A549 (cell line): ENCODE measurements at regions not wholly inside any gene's neighbourhood (a gene's known extent, or its start where the extent isn't known, plus 50 kb on each side); places are given as distances from the start of the nearest gene placed in this dataset.
"Not testable (repeated sequence)": the region's sequence is repeated elsewhere in the genome, so short reads cannot be mapped to it uniquely, and the experiment has no call there.

Experiments
- ATAC-seq, 2 experiments: fragments of 200-7000 bp in 1 of 2; fragments of >200 bp in 1 of 2; cut with Nextera tagmentation in 1 of 2; cut with Tn5 transposase in 1 of 2; 3 replicates each; pipeline versions ENCODE4 v1.8.0 to v1.9.1; 2018 to 2020; ENCODE audit warnings: mild to moderate bottlenecking in 1 of 2, moderate library complexity in 1 of 2
- CTCF ChIA-PET: fragments of 300-600 bp; sonication (Branson Sonifier 250); formaldehyde crosslinking; extraction: SDS; loops from one replicate; lab custom pipeline; 2021; ENCODE audit warnings: antibody characterized with exemption, inconsistent platforms; lab: Yijun Ruan, JAX
- POLR2A ChIA-PET: fragments of 350-600 bp; formaldehyde crosslinking; extraction: SDS; loops from one replicate; lab custom pipeline; 2021; ENCODE audit warnings: antibody characterized with exemption, inconsistent platforms; lab: Yijun Ruan, JAX
- DNase-seq, 2 experiments: peaks; one replicate each; pipeline versions ENCODE4 v3.0.0 to v3.0.0-alpha.2; 2011 to 2016; ENCODE audit warnings: low read depth in 1 of 2, low spot score in 1 of 2
- FAIRE-seq: peaks from 2 replicates; lab custom pipeline; 2011; peaks lifted over from hg19 to GRCh38; lab: Jason Lieb, UNC
- H3K27ac ChIP-seq, 2 experiments: fragments of >200 bp; sonication (Bioruptor Twin); formaldehyde crosslinking; 3 replicates each; pipeline ENCODE4 v1.5.1; 2016 to 2017
- H3K4me1 ChIP-seq: fragments of >200 bp; sonication (Bioruptor Twin); formaldehyde crosslinking; 3 replicates; pipeline ENCODE4 v1.6.1; 2016
- H3K4me2 ChIP-seq: fragments of >200 bp; sonication (Bioruptor Twin); formaldehyde crosslinking; 3 replicates; pipeline ENCODE4 v1.6.1; 2016
- H3K4me3 ChIP-seq: fragments of >200 bp; sonication (Bioruptor Twin); formaldehyde crosslinking; 3 replicates; pipeline ENCODE4 v1.5.1; 2016
- H3K9me3 ChIP-seq: fragments of >200 bp; sonication (Bioruptor Twin); formaldehyde crosslinking; 3 replicates; pipeline ENCODE4 v1.6.1; 2016
- BHLHE40 ChIP-seq: IDR thresholded peaks from 2 replicates; pipeline ENCODE4 v1.6.1; 2012; ENCODE audit warnings: low read depth, low read length, inconsistent platforms
- CBX2 ChIP-seq: fragments of 200-600 bp; sonication (generic); IDR thresholded peaks from 2 replicates; pipeline ENCODE4 v1.6.1; 2016; ENCODE audit warnings: low read depth, mild to moderate bottlenecking, borderline replicate concordance
- CBX8 ChIP-seq: fragments of 200-600 bp; sonication (generic); IDR thresholded peaks from 2 replicates; pipeline ENCODE4 v1.6.1; 2016
- CEBPB ChIP-seq, 2 experiments: fragments of >200 bp in 1 of 2; sonication (Bioruptor Twin) in 1 of 2; formaldehyde crosslinking in 1 of 2; IDR thresholded peaks; 2 replicates each; pipeline ENCODE4 v1.6.1; 2012 to 2016
- EP300 ChIP-seq, 2 experiments: fragments of >200 bp; sonication (Bioruptor Twin); formaldehyde crosslinking; IDR thresholded peaks; 2 replicates in 1 of 2; 3 replicates in 1 of 2; pipeline ENCODE4 v1.6.1; 2016 to 2017
- FOSL2 ChIP-seq, 2 experiments: fragments of 450-650 bp in 1 of 2; fragments of >200 bp in 1 of 2; sonication (Bioruptor Twin) in 1 of 2; formaldehyde crosslinking; IDR thresholded peaks; 2 replicates each; pipeline versions ENCODE4 v1.5.0 to v1.6.1; 2016 to 2020; ENCODE audit warnings: mild to moderate bottlenecking in 1 of 2, moderate library complexity in 1 of 2
- FOXS1 ChIP-seq: fragments of 250-450 bp; sonication (Bioruptor Pico); IDR thresholded peaks from 2 replicates; pipeline ENCODE4 v1.5.0; 2020; ENCODE audit warnings: mild to moderate bottlenecking, moderate library complexity
- HEYL ChIP-seq: fragments of 250-450 bp; sonication (Bioruptor Pico); IDR thresholded peaks from 2 replicates; pipeline ENCODE4 v1.8.0; 2021; ENCODE audit warnings: mild to moderate bottlenecking, moderate library complexity
- HOXB5 ChIP-seq: fragments of 250-450 bp; sonication (Bioruptor Pico); IDR thresholded peaks from 2 replicates; pipeline ENCODE4 v1.5.0; 2020; ENCODE audit warnings: mild to moderate bottlenecking, moderate library complexity
- MAFK ChIP-seq: fragments of 450-650 bp; IDR thresholded peaks from 2 replicates; pipeline ENCODE4 v1.6.1; 2014; ENCODE audit not compliant: partially characterized antibody
- MAZ ChIP-seq: fragments of 150-350 bp; IDR thresholded peaks from 2 replicates; pipeline ENCODE4 v1.6.1; 2014; ENCODE audit warnings: antibody characterized with exemption, low read depth, low read length, borderline replicate concordance
- NPAS2 ChIP-seq: fragments of 250-450 bp; sonication (Bioruptor Pico); IDR thresholded peaks from 2 replicates; pipeline ENCODE4 v1.8.0; 2022; ENCODE audit warnings: mild to moderate bottlenecking, moderate library complexity, borderline replicate concordance
- REST ChIP-seq: fragments of 200-600 bp; sonication (generic); IDR thresholded peaks from 2 replicates; pipeline ENCODE4 v1.6.1; 2016; ENCODE audit warnings: antibody characterized with exemption, mild to moderate bottlenecking, moderate library complexity
- SMC3 ChIP-seq: fragments of >200 bp; sonication (Bioruptor Twin); formaldehyde crosslinking; IDR thresholded peaks from 3 replicates; pipeline ENCODE4 v1.6.1; 2018; ENCODE audit warnings: inconsistent platforms
- ZFP36 ChIP-seq: fragments of 450-650 bp; IDR thresholded peaks from 2 replicates; pipeline ENCODE4 v1.6.1; 2014; ENCODE audit warnings: borderline replicate concordance; ENCODE audit not compliant: partially characterized antibody
- ZSCAN20 ChIP-seq: fragments of 250-450 bp; sonication (Bioruptor Pico); IDR thresholded peaks from 2 replicates; pipeline ENCODE4 v1.8.0; 2022; ENCODE audit warnings: mild to moderate bottlenecking, moderate library complexity
- WGBS: methylation state at CpG from one replicate; pipeline ENCODE4 v1.1.6; 2017; ENCODE audit errors: missing lambda C conversion rate; 5-methylcytosine and 5-hydroxymethylcytosine counted together
- TF ChIP-seq, protein P1 (sequence below): IDR thresholded peaks from 2 replicates; pipeline ENCODE4 v1.6.1; 2012
- TF ChIP-seq, protein P2 (sequence below): fragments of 150-350 bp; IDR thresholded peaks from 2 replicates; pipeline ENCODE4 v1.6.1; 2014; ENCODE audit warnings: low read depth, mild to moderate bottlenecking, low read length
- TF ChIP-seq, protein P3 (sequence below): fragments of 250-450 bp; sonication (Bioruptor Pico); IDR thresholded peaks from 2 replicates; pipeline ENCODE4 v1.5.0; 2021; ENCODE audit warnings: mild to moderate bottlenecking, moderate library complexity, borderline replicate concordance
- TF ChIP-seq, protein P4 (sequence below): IDR thresholded peaks from 2 replicates; pipeline ENCODE4 v1.6.1; 2012

DNA sequence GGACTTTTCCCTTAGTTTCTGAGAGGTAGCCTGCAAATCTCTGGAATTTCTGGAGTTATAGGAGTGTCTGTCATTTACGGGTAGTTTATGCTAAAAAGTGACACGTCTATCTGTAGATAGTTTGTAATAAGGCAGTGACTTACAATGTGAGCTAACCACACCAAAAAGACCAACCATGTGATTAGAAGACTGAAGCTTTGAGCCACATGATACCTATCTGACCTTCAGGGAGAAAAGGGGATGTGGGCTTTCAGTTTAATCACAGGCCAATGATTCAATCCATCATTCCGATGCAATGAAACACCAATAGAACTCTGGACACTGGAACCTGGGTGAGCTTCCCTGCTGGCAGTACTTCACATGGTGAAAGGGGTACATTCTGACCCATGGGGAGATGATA, 254.6 kb upstream of the GK2 start:
- POLR2A ChIA-PET, result no interaction called here
- H3K4me3 ChIP-seq, result no peak overlapping the region
- H3K27ac ChIP-seq, result no peak overlapping the region
- no peaks in the 10 kb centered on the region for H3K4me1 ChIP-seq
- no peak overlapping the region for H3K4me2 ChIP-seq
- 35% methylated on average over 3 of the region's 3 CpGs for WGBS
- no peak for TF ChIP-seq FOXS1 (CRISPR knock-in tag)
- no peak for TF ChIP-seq EP300 (IDR thresholded peaks at IDR 0.05)
- no peak for TF ChIP-seq CBX8
- no peak for TF ChIP-seq MAFK
- TF ChIP-seq, protein P1, sequence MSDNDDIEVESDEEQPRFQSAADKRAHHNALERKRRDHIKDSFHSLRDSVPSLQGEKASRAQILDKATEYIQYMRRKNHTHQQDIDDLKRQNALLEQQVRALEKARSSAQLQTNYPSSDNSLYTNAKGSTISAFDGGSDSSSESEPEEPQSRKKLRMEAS, result no peak
- TF ChIP-seq, protein P2, sequence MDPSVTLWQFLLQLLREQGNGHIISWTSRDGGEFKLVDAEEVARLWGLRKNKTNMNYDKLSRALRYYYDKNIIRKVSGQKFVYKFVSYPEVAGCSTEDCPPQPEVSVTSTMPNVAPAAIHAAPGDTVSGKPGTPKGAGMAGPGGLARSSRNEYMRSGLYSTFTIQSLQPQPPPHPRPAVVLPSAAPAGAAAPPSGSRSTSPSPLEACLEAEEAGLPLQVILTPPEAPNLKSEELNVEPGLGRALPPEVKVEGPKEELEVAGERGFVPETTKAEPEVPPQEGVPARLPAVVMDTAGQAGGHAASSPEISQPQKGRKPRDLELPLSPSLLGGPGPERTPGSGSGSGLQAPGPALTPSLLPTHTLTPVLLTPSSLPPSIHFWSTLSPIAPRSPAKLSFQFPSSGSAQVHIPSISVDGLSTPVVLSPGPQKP, result no peak
- no peak for ATAC-seq
- no peak for FAIRE-seq
- H3K9me3 ChIP-seq, result no peaks in the 10 kb centered on the region
- CTCF ChIA-PET, result no interaction called here
- no peak for DNase-seq

GRCh38 chr4:79661196-79661595, 253.2 kb upstream of the GK2 start:
- Histone ChIP-seq H3K27ac (no peak overlapping the region), H3K4me2 (no peak overlapping the region), H3K4me1 (no peaks in the 10 kb centered on the region), H3K9me3 (no peaks in the 10 kb centered on the region), H3K4me3 (no peak overlapping the region)
- CTCF ChIA-PET, result no interaction called here
- FAIRE-seq (no peak), ATAC-seq (no peak), DNase-seq (no peak)
- POLR2A ChIA-PET, result no interaction called here
- 0% methylated on average over 2 of the region's 2 CpGs for WGBS
- TF ChIP-seq, protein P3, sequence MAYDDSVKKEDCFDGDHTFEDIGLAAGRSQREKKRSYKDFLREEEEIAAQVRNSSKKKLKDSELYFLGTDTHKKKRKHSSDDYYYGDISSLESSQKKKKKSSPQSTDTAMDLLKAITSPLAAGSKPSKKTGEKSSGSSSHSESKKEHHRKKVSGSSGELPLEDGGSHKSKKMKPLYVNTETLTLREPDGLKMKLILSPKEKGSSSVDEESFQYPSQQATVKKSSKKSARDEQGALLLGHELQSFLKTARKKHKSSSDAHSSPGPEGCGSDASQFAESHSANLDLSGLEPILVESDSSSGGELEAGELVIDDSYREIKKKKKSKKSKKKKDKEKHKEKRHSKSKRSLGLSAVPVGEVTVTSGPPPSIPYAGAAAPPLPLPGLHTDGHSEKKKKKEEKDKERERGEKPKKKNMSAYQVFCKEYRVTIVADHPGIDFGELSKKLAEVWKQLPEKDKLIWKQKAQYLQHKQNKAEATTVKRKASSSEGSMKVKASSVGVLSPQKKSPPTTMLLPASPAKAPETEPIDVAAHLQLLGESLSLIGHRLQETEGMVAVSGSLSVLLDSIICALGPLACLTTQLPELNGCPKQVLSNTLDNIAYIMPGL (CRISPR knock-in tag), result no peak
- TF ChIP-seq NPAS2 (CRISPR knock-in tag), result no peak
- no peak for TF ChIP-seq HOXB5 (CRISPR knock-in tag)
- TF ChIP-seq REST, result no peak
- no peak for TF ChIP-seq EP300 (IDR thresholded peaks at IDR 0.05)
- TF ChIP-seq, protein P2, result no peak
- no peak for TF ChIP-seq FOSL2 (IDR thresholded peaks at IDR 0.05)
- TF ChIP-seq FOSL2 (CRISPR knock-in tag; IDR thresholded peaks at IDR 0.05), result no peak
- TF ChIP-seq CBX2, result no peak
- TF ChIP-seq, protein P4, sequence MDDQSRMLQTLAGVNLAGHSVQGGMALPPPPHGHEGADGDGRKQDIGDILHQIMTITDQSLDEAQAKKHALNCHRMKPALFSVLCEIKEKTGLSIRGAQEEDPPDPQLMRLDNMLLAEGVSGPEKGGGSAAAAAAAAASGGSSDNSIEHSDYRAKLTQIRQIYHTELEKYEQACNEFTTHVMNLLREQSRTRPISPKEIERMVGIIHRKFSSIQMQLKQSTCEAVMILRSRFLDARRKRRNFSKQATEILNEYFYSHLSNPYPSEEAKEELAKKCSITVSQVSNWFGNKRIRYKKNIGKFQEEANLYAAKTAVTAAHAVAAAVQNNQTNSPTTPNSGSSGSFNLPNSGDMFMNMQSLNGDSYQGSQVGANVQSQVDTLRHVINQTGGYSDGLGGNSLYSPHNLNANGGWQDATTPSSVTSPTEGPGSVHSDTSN, result no peak
- TF ChIP-seq ZFP36, result no peak
- TF ChIP-seq ZSCAN20 (CRISPR knock-in tag), result no peak
- TF ChIP-seq HEYL (CRISPR knock-in tag), result no peak
- TF ChIP-seq BHLHE40, result no peak
- no peak for TF ChIP-seq CBX8
- TF ChIP-seq CEBPB (IDR thresholded peaks at IDR 0.05), result no peak
- TF ChIP-seq MAZ, result no peak
- TF ChIP-seq FOXS1 (CRISPR knock-in tag), result no peak
- no peak for TF ChIP-seq SMC3

GRCh38 chr4:79659308-79659870, 251.4 kb upstream of the GK2 start:
- 18% methylated on average over 5 of the region's 5 CpGs for WGBS
- DNase-seq, H3K9me3 ChIP-seq, H3K4me1 ChIP-seq, H3K4me2 ChIP-seq, FAIRE-seq, CTCF ChIA-PET, POLR2A ChIA-PET, ATAC-seq, H3K27ac ChIP-seq, H3K4me3 ChIP-seq: not testable (repeated sequence)
